Muscle of leg (tissue), 3 donors: ENCODE measurements at regions not wholly inside any gene's neighbourhood (a gene's known extent, or its start where the extent isn't known, plus 50 kb on each side); places are given as distances from the start of the nearest gene placed in this dataset.
A peak's percentile ranks its signal among the peaks of the same experiment; 100 is the strongest.

Experiments used
- DNase-seq: peaks from one replicate; pipeline ENCODE4 v3.0.0; 2013
- H3K27ac ChIP-seq: one replicate; pipeline ENCODE4 v1.5.1; 2013; ENCODE audit warnings: mild to moderate bottlenecking, low read length, control low read depth
- H3K27me3 ChIP-seq: one replicate; pipeline ENCODE4 v1.6.1; 2013; ENCODE audit warnings: low read length; ENCODE audit not compliant: control insufficient read depth, insufficient read depth
- H3K36me3 ChIP-seq: one replicate; pipeline ENCODE4 v1.6.1; 2013; ENCODE audit warnings: low read length; ENCODE audit not compliant: control insufficient read depth, insufficient read depth
- H3K4me1 ChIP-seq: one replicate; pipeline ENCODE4 v1.6.1; 2013; ENCODE audit warnings: low read length; ENCODE audit not compliant: control insufficient read depth, insufficient read depth
- H3K4me3 ChIP-seq: one replicate; pipeline ENCODE4 v1.5.1; 2013; ENCODE audit warnings: low read length, control low read depth
- H3K9me3 ChIP-seq: replicated peaks from 2 replicates; pipeline ENCODE4 v1.6.1; 2013; ENCODE audit warnings: low read depth, low read length; ENCODE audit not compliant: control insufficient read depth
- WGBS: methylation state at CpG from one replicate; pipeline ENCODE4 v1.1.5; 2013; ENCODE audit warnings: missing lambda C conversion rate; ENCODE audit not compliant: insufficient coverage; 5-methylcytosine and 5-hydroxymethylcytosine counted together

GRCh38 chr2:15999596-16000469 lies 59.5 kb downstream of the MYCN start:
- Histone ChIP-seq H3K27ac (no peak overlapping the region), H3K36me3 (no peaks in the 10 kb centered on the region), H3K27me3 (no peaks in the 10 kb centered on the region), H3K9me3 (peaks cover 2% of the 10 kb centered on the region), H3K4me1 (peaks cover 10% of the 10 kb centered on the region), H3K4me3 (no peak overlapping the region)
- DNase-seq, result no peak
- WGBS, result 83% methylated on average over 5 of the region's 11 CpGs

- no peaks in the 10 kb centered on the region for H3K27me3 ChIP-seq
- H3K36me3 ChIP-seq, result no peaks in the 10 kb centered on the region
- H3K4me1 ChIP-seq, result peaks cover 14% of the 10 kb centered on the region
- 71% methylated on average over 1 of the region's 2 CpGs for WGBS
- no peak overlapping the region for H3K4me3 ChIP-seq
- peaks cover 1% of the 10 kb centered on the region for H3K9me3 ChIP-seq
- DNase-seq, result no peak
- no peak overlapping the region for H3K27ac ChIP-seq
Observed at GRCh38 chr2:15997728-15998280, 57.5 kb downstream of the MYCN start.

- WGBS, result 50% methylated on average over 9 of the region's 10 CpGs
- DNase-seq, result peak; percentile 44
- Histone ChIP-seq H3K9me3 (no peaks in the 10 kb centered on the region), H3K4me3 (no peak overlapping the region), H3K36me3 (no peaks in the 10 kb centered on the region), H3K27ac (no peak overlapping the region), H3K27me3 (no peaks in the 10 kb centered on the region), H3K4me1 (peaks cover 14% of the 10 kb centered on the region)
Observed at GRCh38 chr2:15996536-15997423, 56.4 kb downstream of the MYCN start.
